Stimulated activated effector memory CD8-positive, alpha-beta T cell treated with anti-CD3 and anti-CD28 coated beads, Interleukin-12 subunit alpha, Interleukin-12 subunit beta, amount 100 ng/mL, for 72 hours (primary cell): ENCODE measurements at regions not wholly inside any gene's neighbourhood (a gene's known extent, or its start where the extent isn't known, plus 50 kb on each side); places are given as distances from the start of the nearest gene placed in this dataset.
"Not testable (repeated sequence)": the region's sequence is repeated elsewhere in the genome, so short reads cannot be mapped to it uniquely, and the experiment has no call there.

Experiments used
- ATAC-seq: fragments of 150-1000 bp; cut with Tn5 transposase; 2 replicates; pipeline ENCODE4 v1.10.0; 2021
- DNase-seq, 2 donors: peaks; one replicate each; pipeline ENCODE4 v3.0.0; 2021 to 2022; ENCODE audit warnings: low spot score in 2 of 2
- H3K27ac Mint-ChIP-seq: one replicate; pipeline ENCODE4 v1.8.0; 2022; ENCODE audit warnings: mild to moderate bottlenecking, mixed read lengths
- H3K36me3 Mint-ChIP-seq: one replicate; pipeline ENCODE4 v1.8.0; 2022; ENCODE audit warnings: mild to moderate bottlenecking, mixed read lengths
- H3K4me1 Mint-ChIP-seq: one replicate; pipeline ENCODE4 v1.8.0; 2022; ENCODE audit warnings: mixed read lengths
- H3K4me3 Mint-ChIP-seq: one replicate; pipeline ENCODE4 v1.8.0; 2022; ENCODE audit warnings: mild to moderate bottlenecking, mixed read lengths
- H3K9me3 Mint-ChIP-seq: one replicate; pipeline ENCODE4 v1.8.0; 2022; ENCODE audit warnings: mixed read lengths

GRCh38 chr5:26430323-26430722 lies 608.1 kb downstream of the CDH9 start:
- H3K9me3 Mint-ChIP-seq = peaks cover 18% of the 10 kb centered on the region
- no peak overlapping the region for H3K4me3 Mint-ChIP-seq
- H3K4me1 Mint-ChIP-seq = no peaks in the 10 kb centered on the region
- no peaks in the 10 kb centered on the region for H3K36me3 Mint-ChIP-seq
- ATAC-seq = no peak
- no peak overlapping the region for H3K27ac Mint-ChIP-seq
- DNase-seq = no peak

DNA sequence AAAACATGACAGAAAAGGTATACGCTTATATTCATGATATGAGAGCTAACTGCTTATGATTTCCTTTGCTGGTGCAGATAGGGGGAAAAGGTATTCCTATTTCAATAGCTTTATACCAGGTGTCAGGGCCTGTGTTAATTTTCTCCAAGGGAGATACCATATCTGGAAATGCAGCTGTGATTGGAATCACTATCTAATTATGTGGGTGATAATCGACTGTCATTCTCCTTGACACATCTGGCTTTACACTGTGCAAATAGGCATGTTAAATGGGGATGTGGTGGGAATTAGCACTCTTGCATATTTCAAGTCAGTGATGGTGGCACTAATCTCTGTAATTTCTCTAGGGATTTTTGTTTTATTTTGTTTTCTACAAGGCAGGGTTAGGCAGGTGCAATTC lies 611.1 kb downstream of the CDH9 start:
- H3K9me3 Mint-ChIP-seq = peaks cover 12% of the 10 kb centered on the region
- no peak overlapping the region for H3K27ac Mint-ChIP-seq
- no peak for DNase-seq
- H3K36me3 Mint-ChIP-seq = no peaks in the 10 kb centered on the region
- H3K4me3 Mint-ChIP-seq = no peak overlapping the region
- no peak for ATAC-seq
- H3K4me1 Mint-ChIP-seq = no peaks in the 10 kb centered on the region

DNA sequence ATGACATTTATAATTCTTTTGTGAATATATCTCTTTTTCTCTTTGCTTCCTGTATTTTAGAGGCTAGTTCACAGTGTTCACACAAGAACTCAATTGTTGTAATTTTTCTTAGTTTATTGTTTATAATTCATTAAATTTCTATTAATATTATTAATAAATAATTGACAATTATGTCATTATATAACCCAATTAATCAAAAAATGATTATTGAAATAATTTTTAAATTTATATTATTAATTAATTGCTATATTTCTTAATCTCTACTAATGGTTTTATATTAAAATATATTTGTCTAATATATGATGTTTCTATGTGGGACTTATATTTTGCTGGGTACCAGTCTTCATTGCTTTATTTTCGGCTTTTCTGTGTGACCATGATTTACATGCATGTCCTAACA lies 618.4 kb downstream of the CDH9 start:
- DNase-seq (no peak), ATAC-seq (no peak)
- peaks cover 9% of the 10 kb centered on the region for H3K9me3 Mint-ChIP-seq
- no peaks in the 10 kb centered on the region for H3K4me1 Mint-ChIP-seq
- H3K36me3 Mint-ChIP-seq = no peaks in the 10 kb centered on the region
- H3K27ac Mint-ChIP-seq = no peak overlapping the region
- no peak overlapping the region for H3K4me3 Mint-ChIP-seq

DNA sequence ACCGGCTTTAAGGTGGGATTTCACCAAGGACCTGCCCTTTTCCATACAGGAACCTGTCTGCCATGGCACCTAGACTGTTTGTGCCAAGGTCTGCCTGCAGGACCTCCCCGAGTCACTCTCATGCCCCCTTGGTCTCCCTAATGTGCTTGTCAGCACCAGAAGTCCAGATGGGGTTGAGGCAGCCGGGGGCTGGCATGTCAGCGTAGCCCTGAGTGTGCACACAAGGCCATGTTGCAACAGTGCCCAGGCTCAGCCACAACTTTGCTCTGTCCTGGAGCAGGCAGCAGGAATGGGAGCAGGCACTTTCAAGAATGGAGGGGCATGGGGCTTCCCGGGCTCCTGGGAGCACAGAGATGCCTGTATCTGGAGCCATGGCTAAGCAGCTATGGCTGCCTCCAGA lies 621.5 kb downstream of the CDH9 start:
- no peak for DNase-seq
- Mint-ChIP-seq H3K27ac (no peak overlapping the region), H3K4me1 (no peaks in the 10 kb centered on the region), H3K4me3 (no peak overlapping the region), H3K9me3 (peaks cover 11% of the 10 kb centered on the region), H3K36me3 (no peaks in the 10 kb centered on the region)
- peak; percentile 37 for ATAC-seq

- H3K36me3 Mint-ChIP-seq = no peaks in the 10 kb centered on the region
- H3K27ac Mint-ChIP-seq = no peak overlapping the region
- H3K9me3 Mint-ChIP-seq = peaks cover 12% of the 10 kb centered on the region
- no peak for DNase-seq
- no peak overlapping the region for H3K4me3 Mint-ChIP-seq
- ATAC-seq = peak; percentile 40
- H3K4me1 Mint-ChIP-seq = no peaks in the 10 kb centered on the region
These were observed 622.2 kb downstream of the CDH9 start for GRCh38 chr5:26415987-26416779.

GRCh38 chr5:26390608-26391007 lies 647.8 kb downstream of the CDH9 start:
- H3K4me3 Mint-ChIP-seq = no peak overlapping the region
- ATAC-seq = no peak
- H3K9me3 Mint-ChIP-seq = peaks cover 20% of the 10 kb centered on the region
- no peak for DNase-seq
- H3K4me1 Mint-ChIP-seq = no peaks in the 10 kb centered on the region
- H3K27ac Mint-ChIP-seq = no peak overlapping the region
- H3K36me3 Mint-ChIP-seq = no peaks in the 10 kb centered on the region

DNA sequence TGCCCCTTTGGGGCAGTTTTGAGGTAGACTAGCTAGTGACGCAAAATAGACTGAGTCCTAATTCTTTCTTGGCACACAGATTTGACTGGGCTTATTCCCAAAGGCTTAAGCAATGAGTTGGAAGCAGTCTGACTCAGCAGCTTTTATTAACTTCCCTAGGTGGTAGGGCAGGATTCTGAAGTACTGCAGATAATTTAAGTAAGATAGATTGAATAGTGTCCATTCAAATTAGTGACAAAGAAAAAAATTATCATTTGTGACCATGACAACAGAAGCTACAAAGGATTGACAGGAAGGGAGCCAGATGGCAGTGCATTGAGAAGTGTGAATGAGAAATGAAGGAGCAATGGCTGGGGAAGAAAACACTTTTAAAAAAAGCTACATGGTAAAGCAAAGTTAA lies 649.4 kb downstream of the CDH9 start:
- Mint-ChIP-seq H3K27ac (no peak overlapping the region), H3K36me3 (no peaks in the 10 kb centered on the region), H3K4me1 (no peaks in the 10 kb centered on the region), H3K4me3 (no peak overlapping the region), H3K9me3 (peaks cover 13% of the 10 kb centered on the region)
- no peak for ATAC-seq
- DNase-seq = no peak

- Mint-ChIP-seq H3K36me3 (no peaks in the 10 kb centered on the region), H3K4me1 (no peaks in the 10 kb centered on the region)
These were observed 651.9 kb downstream of the CDH9 start for GRCh38 chr5:26386532-26386931.

DNA sequence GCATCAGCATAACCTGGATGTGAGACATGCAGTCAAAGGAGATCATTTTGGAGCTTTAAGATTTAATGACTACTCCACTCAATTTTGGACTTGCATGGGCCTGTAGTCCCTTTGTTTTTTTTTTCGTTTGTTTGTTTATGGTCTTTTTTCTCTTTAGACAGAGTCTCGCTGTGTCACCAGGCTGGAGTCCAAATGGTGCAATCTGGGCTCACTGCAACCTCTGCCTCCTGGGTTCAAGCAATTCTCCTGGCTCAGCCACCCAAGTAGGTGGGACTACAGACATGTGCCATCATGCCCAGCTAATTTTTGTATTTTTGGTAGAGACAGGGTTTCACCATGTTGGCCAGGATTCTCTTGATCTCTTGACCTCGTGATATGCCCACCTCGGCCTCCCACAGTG lies 673.8 kb downstream of the CDH9 start:
- not testable (repeated sequence) for H3K27ac Mint-ChIP-seq, H3K4me3 Mint-ChIP-seq, DNase-seq, H3K36me3 Mint-ChIP-seq, H3K4me1 Mint-ChIP-seq, ATAC-seq
- H3K9me3 Mint-ChIP-seq = peaks cover 18% of the 10 kb centered on the region

More at GRCh38 chr5:26386532-26386931, 651.9 kb downstream of the CDH9 start:
- Mint-ChIP-seq H3K9me3 (peaks cover 12% of the 10 kb centered on the region), H3K4me3 (no peak overlapping the region), H3K27ac (no peak overlapping the region)
- no peak for DNase-seq
- ATAC-seq = no peak

GRCh38 chr5:26343801-26344325 lies 694.5 kb downstream of the CDH9 start:
- no peak for ATAC-seq
- Mint-ChIP-seq H3K9me3 (peaks cover 28% of the 10 kb centered on the region), H3K4me1 (no peaks in the 10 kb centered on the region), H3K27ac (no peak overlapping the region), H3K36me3 (no peaks in the 10 kb centered on the region), H3K4me3 (no peak overlapping the region)
- no peak for DNase-seq

DNA sequence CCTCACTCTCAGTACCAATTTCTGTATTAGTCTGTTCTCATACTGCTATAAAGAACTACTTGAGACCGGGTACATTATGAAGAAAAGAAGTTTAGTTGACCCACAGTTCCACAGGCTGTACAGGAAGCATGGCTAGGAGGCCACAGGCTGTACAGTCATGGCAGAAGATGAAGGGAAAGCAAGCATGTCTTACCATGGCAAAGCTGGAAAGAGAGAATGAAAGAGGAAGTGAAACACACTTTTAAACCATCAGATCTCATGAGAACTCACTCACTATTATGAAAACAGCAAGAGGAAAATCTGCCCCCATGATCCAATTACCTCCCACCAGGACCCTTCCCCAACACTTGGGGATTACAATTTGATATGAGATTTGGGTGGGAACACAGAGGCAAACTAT lies 698.8 kb downstream of the CDH9 start:
- H3K9me3 Mint-ChIP-seq = peaks cover 33% of the 10 kb centered on the region
- no peaks in the 10 kb centered on the region for H3K36me3 Mint-ChIP-seq
- H3K27ac Mint-ChIP-seq = no peak overlapping the region
- DNase-seq (no peak), ATAC-seq (no peak)
- no peaks in the 10 kb centered on the region for H3K4me1 Mint-ChIP-seq
- no peak overlapping the region for H3K4me3 Mint-ChIP-seq

GRCh38 chr5:26329562-26330189 lies 708.7 kb downstream of the CDH9 start:
- Mint-ChIP-seq H3K27ac (no peak overlapping the region), H3K36me3 (no peaks in the 10 kb centered on the region), H3K4me3 (no peak overlapping the region), H3K4me1 (no peaks in the 10 kb centered on the region), H3K9me3 (peaks cover 9% of the 10 kb centered on the region)
- ATAC-seq (no peak), DNase-seq (no peak)

DNA sequence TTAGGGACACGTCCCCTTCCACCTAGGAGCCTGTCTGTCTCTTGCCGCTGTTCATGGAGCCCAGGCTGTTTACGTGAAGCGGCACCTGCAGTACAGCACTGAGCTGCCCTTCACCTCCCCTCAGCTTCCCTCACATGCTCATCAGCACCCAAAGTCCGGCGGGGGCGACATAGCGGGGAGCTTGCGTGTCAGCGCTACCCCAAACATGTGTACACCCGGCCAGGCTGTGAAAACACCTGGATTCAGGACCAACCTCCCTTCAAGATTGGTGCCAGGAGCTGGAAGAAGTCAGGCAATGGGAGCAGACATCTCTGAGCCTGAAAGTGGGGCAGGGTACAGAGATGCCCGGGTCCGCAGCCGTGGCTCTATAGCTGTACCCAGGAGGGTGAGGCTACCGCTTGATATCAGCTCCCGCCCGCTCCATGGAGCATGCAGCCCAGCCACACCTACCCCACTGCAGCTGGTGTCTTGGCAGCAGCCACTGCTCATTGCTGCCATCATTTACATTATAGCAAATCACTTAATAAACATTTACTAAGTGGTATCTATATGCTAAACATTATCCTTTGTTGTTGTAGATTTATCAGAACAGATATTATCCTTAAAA lies 712.1 kb downstream of the CDH9 start:
- Mint-ChIP-seq H3K9me3 (peaks cover 11% of the 10 kb centered on the region), H3K27ac (no peak overlapping the region), H3K4me3 (no peak overlapping the region), H3K36me3 (no peaks in the 10 kb centered on the region), H3K4me1 (no peaks in the 10 kb centered on the region)
- ATAC-seq (no peak), DNase-seq (no peak)

- H3K36me3 Mint-ChIP-seq, H3K27ac Mint-ChIP-seq, H3K4me1 Mint-ChIP-seq, DNase-seq, H3K9me3 Mint-ChIP-seq, H3K4me3 Mint-ChIP-seq, ATAC-seq: not testable (repeated sequence)
These were observed 713.0 kb downstream of the CDH9 start for GRCh38 chr5:26325432-26325831.

DNA sequence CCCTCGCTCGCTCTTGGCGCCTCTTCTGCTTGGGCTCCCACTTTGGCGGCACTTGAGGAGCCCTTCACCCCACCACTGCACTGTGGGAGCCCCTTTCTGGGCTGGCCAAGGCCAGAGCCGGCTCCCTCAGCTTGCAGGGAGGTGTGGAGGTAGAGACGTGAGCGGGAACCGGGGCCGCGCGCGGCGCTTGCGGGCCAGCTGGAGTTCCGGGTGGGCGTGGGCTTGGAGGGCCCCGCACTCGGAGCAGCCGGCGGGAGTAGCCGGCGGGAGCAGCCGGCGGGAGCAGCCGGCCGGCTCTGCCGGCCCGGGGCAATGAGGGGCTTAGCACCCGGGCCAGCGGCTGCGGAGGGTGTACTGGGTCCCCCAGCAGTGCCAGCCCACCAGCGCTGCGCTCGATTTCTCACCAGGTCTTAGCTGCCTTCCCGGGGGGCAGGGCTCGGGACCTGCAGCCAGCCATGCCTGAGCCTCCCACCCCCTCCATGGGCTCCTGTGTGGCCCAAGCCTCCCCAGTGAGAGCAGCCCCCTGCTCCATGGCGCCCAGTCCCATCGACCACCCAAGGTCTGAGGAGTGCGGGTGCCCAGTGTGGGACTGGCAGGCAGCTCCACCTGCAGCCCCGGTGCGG lies 714.0 kb downstream of the CDH9 start:
- H3K4me3 Mint-ChIP-seq, H3K36me3 Mint-ChIP-seq, DNase-seq, H3K9me3 Mint-ChIP-seq, ATAC-seq, H3K27ac Mint-ChIP-seq, H3K4me1 Mint-ChIP-seq: not testable (repeated sequence)
